ENCODE measurements at regions not wholly inside any gene's neighbourhood (a gene's known extent, or its start where the extent isn't known, plus 50 kb on each side); places are given as distances from the start of the nearest gene placed in this dataset.

DNA sequence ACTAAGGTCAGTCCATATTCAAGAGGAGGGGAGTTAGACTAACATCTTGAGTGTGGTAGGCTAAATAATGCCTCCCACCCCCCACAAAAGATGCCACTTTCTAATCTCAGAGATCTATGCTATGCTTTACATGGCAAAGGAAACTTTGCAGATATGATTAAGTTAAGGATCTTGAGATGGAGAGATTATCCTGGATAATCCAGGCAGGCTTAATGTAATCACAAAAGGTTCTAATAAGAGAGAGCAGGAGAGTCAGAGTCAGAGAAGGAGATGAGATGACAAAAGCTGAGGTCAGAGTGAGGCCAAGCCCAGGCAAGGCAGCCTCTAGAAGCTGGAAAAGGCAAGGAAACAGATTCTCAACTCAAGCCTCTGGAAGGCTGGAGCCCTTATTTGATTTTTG is 1011.6 kb downstream of the PCDH9 start:
- no peak for TF ChIP-seq EZH2phosphoT487 (IDR thresholded peaks at IDR 0.05; ENCODE audit: borderline replicate concordance)
- TF ChIP-seq, protein P1, sequence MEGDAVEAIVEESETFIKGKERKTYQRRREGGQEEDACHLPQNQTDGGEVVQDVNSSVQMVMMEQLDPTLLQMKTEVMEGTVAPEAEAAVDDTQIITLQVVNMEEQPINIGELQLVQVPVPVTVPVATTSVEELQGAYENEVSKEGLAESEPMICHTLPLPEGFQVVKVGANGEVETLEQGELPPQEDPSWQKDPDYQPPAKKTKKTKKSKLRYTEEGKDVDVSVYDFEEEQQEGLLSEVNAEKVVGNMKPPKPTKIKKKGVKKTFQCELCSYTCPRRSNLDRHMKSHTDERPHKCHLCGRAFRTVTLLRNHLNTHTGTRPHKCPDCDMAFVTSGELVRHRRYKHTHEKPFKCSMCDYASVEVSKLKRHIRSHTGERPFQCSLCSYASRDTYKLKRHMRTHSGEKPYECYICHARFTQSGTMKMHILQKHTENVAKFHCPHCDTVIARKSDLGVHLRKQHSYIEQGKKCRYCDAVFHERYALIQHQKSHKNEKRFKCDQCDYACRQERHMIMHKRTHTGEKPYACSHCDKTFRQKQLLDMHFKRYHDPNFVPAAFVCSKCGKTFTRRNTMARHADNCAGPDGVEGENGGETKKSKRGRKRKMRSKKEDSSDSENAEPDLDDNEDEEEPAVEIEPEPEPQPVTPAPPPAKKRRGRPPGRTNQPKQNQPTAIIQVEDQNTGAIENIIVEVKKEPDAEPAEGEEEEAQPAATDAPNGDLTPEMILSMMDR (conservative IDR thresholded peaks at IDR 0.05; ENCODE audit: low read length): no peak

Measured in Loucy (cell line).